ENCODE measurements at regions not wholly inside any gene's neighbourhood (a gene's known extent, or its start where the extent isn't known, plus 50 kb on each side); places are given as distances from the start of the nearest gene placed in this dataset.

DNA sequence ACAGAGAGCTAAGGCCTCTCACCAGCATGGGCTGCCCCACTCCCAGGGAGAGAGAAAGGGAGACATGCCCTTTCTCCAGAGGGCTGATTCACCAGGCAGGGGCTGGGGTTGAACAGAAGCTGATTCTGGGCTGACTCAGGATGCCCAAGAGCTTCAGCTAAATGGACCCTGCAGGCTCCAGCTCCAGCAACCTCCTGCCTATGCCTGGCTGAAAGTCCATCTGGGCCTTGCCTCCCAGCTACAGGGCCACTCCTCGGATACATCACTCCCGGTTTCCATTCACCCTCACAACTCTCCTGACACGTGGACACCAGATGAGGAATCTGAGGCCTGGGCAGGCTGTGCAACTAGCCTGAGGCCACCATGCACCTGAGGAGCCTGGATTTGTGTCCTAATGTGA, 215.5 kb downstream of the BUD13 start:
- DNase-seq (ENCODE audit: low read depth) = no peak
- TF ChIP-seq, protein P1, sequence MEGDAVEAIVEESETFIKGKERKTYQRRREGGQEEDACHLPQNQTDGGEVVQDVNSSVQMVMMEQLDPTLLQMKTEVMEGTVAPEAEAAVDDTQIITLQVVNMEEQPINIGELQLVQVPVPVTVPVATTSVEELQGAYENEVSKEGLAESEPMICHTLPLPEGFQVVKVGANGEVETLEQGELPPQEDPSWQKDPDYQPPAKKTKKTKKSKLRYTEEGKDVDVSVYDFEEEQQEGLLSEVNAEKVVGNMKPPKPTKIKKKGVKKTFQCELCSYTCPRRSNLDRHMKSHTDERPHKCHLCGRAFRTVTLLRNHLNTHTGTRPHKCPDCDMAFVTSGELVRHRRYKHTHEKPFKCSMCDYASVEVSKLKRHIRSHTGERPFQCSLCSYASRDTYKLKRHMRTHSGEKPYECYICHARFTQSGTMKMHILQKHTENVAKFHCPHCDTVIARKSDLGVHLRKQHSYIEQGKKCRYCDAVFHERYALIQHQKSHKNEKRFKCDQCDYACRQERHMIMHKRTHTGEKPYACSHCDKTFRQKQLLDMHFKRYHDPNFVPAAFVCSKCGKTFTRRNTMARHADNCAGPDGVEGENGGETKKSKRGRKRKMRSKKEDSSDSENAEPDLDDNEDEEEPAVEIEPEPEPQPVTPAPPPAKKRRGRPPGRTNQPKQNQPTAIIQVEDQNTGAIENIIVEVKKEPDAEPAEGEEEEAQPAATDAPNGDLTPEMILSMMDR (IDR thresholded peaks at IDR 0.05; ENCODE audit: insufficient read depth, low read depth, low read length) = no peak
- no peak overlapping the region for H3K4me3 ChIP-seq (ENCODE audit: low read depth, low read length)

- DNase-seq (ENCODE audit: low read depth) = no peak
- TF ChIP-seq, protein P1 (IDR thresholded peaks at IDR 0.05; ENCODE audit: insufficient read depth, low read depth, low read length) = no peak
- H3K4me3 ChIP-seq (ENCODE audit: low read depth, low read length) = no peak overlapping the region
Observed at GRCh38 chr11:116556483-116556882, 216.3 kb downstream of the BUD13 start.

DNA sequence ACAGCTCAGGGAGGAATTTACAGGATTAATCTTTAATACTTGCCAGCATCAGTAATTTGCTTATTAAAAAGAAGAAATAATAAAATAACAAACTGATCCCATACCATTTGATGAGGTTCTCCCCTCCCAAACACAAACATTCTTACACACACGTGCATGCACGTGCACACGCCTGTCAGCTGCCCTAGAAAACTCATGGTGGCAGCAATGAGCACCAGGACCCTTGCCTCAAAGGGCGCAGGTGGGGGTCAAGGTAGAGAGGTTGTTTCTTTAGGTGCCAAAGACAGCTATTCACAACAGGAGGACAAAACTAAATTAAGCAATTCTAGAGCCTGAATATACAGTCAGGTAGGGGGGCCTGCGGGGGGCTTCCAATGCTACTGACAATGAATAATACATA, 219.3 kb downstream of the BUD13 start:
- DNase-seq (ENCODE audit: low read depth) = no peak
- no peak overlapping the region for H3K4me3 ChIP-seq (ENCODE audit: low read depth, low read length)
- TF ChIP-seq, protein P1 (IDR thresholded peaks at IDR 0.05; ENCODE audit: insufficient read depth, low read depth, low read length) = no peak

DNA sequence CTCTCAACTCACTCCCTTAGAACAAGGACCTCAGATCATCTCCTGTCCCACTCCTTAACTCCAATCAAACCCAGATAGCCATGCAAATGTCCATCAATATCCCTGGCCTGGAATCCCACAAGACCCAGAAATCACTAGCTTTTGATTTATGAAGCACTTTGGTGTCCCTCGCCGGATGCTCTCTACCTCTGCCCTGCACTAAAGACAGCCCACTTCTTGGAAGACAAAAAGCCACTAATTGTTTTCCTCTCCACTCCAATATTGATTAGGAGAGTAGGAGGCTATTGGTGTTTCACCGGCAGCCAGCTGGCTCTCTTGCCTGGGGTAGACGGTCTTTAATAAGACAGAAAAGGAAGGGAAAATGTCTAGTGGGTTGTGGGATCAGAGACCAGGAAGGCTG, 221.2 kb downstream of the BUD13 start:
- DNase-seq (ENCODE audit: low read depth) = no peak
- no peak overlapping the region for H3K4me3 ChIP-seq (ENCODE audit: low read depth, low read length)
- TF ChIP-seq, protein P1 (IDR thresholded peaks at IDR 0.05; ENCODE audit: insufficient read depth, low read depth, low read length) = no peak

GRCh38 chr11:116548256-116548655, 224.5 kb downstream of the BUD13 start:
- DNase-seq (ENCODE audit: low read depth) = no peak
- TF ChIP-seq, protein P1 (IDR thresholded peaks at IDR 0.05; ENCODE audit: insufficient read depth, low read depth, low read length) = no peak
- H3K4me3 ChIP-seq (ENCODE audit: low read depth, low read length) = no peak overlapping the region

GRCh38 chr11:116547571-116547970, 225.2 kb downstream of the BUD13 start:
- TF ChIP-seq, protein P1 (IDR thresholded peaks at IDR 0.05; ENCODE audit: insufficient read depth, low read depth, low read length) = no peak
- DNase-seq (ENCODE audit: low read depth) = no peak
- H3K4me3 ChIP-seq (ENCODE audit: low read depth, low read length) = no peak overlapping the region

DNA sequence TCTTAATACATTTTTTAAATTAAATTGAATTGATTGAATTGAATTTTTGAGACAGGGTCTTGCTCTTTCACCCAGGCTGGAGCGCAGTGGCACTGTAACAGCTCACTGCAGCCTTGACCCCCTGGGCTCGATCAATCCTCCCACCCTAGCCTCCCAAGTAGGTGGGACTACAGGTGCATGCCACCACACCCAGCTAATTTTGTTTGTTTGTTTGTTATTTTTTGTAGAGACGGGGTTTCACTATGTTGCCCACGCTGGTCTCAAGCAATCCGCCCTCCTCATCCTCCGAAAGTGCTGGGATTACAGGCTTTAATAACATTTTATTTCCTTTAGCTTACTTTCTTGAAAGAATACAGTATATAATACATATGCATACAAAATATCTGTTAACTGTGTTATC, 226.9 kb downstream of the BUD13 start:
- H3K4me3 ChIP-seq (ENCODE audit: low read depth, low read length) = no peak overlapping the region
- no peak for DNase-seq (ENCODE audit: low read depth)
- TF ChIP-seq, protein P1 (IDR thresholded peaks at IDR 0.05; ENCODE audit: insufficient read depth, low read depth, low read length) = no peak
